Smooth muscle cell (in vitro differentiated cells): ENCODE measurements at regions not wholly inside any gene's neighbourhood (a gene's known extent, or its start where the extent isn't known, plus 50 kb on each side); places are given as distances from the start of the nearest gene placed in this dataset.
"Not testable (repeated sequence)": the region's sequence is repeated elsewhere in the genome, so short reads cannot be mapped to it uniquely, and the experiment has no call there.

Experiments
- DNase-seq: peaks from one replicate; lab custom pipeline; 2025; ENCODE audit not compliant: unreplicated experiment; lab: John Stamatoyannopoulos, UW
- H2AFZ ChIP-seq: fragments of 200-600 bp; sonication (generic); 2 replicates; pipeline ENCODE4 v1.6.0; 2016; ENCODE audit warnings: antibody characterized with exemption, low read depth, mild to moderate bottlenecking
- H3F3A ChIP-seq: fragments of 200-600 bp; sonication (generic); 2 replicates; pipeline ENCODE4 v1.6.0; 2017; ENCODE audit warnings: antibody characterized with exemption, low read depth
- H3K27ac ChIP-seq: fragments of 200-600 bp; sonication (generic); 2 replicates; pipeline ENCODE4 v1.5.1; 2016; ENCODE audit warnings: low read depth, mild to moderate bottlenecking
- H3K27me3 ChIP-seq: fragments of 200-600 bp; sonication (generic); 2 replicates; pipeline ENCODE4 v1.6.1; 2016; ENCODE audit warnings: low read depth, mild to moderate bottlenecking
- H3K36me3 ChIP-seq: fragments of 200-600 bp; sonication (generic); 2 replicates; pipeline ENCODE4 v1.5.1; 2016; ENCODE audit warnings: low read depth
- H3K4me1 ChIP-seq: fragments of 200-600 bp; sonication (generic); 2 replicates; pipeline ENCODE4 v1.5.1; 2016; ENCODE audit warnings: low read depth
- H3K4me2 ChIP-seq: fragments of 200-600 bp; sonication (generic); 2 replicates; pipeline ENCODE4 v1.6.0; 2016; ENCODE audit warnings: mild to moderate bottlenecking
- H3K4me3 ChIP-seq: fragments of 200-600 bp; sonication (generic); 2 replicates; pipeline ENCODE4 v1.5.1; 2016; ENCODE audit warnings: mild to moderate bottlenecking
- H3K79me2 ChIP-seq: fragments of 200-600 bp; sonication (generic); 2 replicates; pipeline ENCODE4 v1.6.0; 2016; ENCODE audit warnings: low read depth, mild to moderate bottlenecking
- H3K9ac ChIP-seq: fragments of 200-600 bp; sonication (generic); 2 replicates; pipeline ENCODE4 v1.6.0; 2016; ENCODE audit warnings: low read depth
- H3K9me3 ChIP-seq: fragments of 200-600 bp; sonication (generic); replicated peaks from 2 replicates; pipeline ENCODE4 v1.5.1; 2016; ENCODE audit warnings: low read depth
- H4K20me1 ChIP-seq: fragments of 200-600 bp; sonication (generic); 2 replicates; pipeline ENCODE4 v1.6.0; 2016; ENCODE audit warnings: low read depth
- WGBS: methylation state at CpG from one replicate; pipeline ENCODE4 v1.1.7; 2016; ENCODE audit warnings: low lambda C conversion rate; 5-methylcytosine and 5-hydroxymethylcytosine counted together
- TF ChIP-seq, protein P1 (sequence below): fragments of 200-600 bp; sonication (generic); IDR thresholded peaks from 2 replicates; pipeline ENCODE4 v1.5.1; 2017; ENCODE audit warnings: borderline replicate concordance, mild to moderate bottlenecking, antibody characterized with exemption; ENCODE audit not compliant: insufficient read depth, poor library complexity, severe bottlenecking

DNA sequence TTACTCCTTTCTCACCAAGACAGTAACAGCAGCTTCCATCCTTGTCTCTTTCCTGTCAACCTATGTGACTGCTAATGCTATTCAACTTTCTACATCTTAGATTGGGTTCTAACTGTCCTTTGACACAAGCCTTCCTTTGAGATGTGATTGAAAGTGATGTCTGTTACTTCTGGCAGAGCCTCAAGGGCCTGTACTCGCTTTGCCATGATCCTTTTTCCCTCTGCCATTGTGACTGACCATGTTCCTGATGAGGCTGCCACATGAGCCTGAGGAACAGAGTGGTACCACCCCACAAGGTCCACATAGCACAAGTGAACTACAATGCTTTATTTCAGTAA, 138.8 kb upstream of the RAB4A start:
- Histone ChIP-seq H3K4me1 (no peaks in the 10 kb centered on the region), H3K27me3 (peaks cover 5% of the 10 kb centered on the region), H4K20me1 (no peaks in the 10 kb centered on the region), H3K79me2 (no peaks in the 10 kb centered on the region), H3F3A (peaks cover 7% of the 10 kb centered on the region), H3K9me3 (no peaks in the 10 kb centered on the region), H3K36me3 (no peaks in the 10 kb centered on the region), H3K27ac (no peak overlapping the region), H3K9ac (no peak overlapping the region), H3K4me2 (no peak overlapping the region), H2AFZ (no peak overlapping the region), H3K4me3 (no peak overlapping the region)
- TF ChIP-seq, protein P1, sequence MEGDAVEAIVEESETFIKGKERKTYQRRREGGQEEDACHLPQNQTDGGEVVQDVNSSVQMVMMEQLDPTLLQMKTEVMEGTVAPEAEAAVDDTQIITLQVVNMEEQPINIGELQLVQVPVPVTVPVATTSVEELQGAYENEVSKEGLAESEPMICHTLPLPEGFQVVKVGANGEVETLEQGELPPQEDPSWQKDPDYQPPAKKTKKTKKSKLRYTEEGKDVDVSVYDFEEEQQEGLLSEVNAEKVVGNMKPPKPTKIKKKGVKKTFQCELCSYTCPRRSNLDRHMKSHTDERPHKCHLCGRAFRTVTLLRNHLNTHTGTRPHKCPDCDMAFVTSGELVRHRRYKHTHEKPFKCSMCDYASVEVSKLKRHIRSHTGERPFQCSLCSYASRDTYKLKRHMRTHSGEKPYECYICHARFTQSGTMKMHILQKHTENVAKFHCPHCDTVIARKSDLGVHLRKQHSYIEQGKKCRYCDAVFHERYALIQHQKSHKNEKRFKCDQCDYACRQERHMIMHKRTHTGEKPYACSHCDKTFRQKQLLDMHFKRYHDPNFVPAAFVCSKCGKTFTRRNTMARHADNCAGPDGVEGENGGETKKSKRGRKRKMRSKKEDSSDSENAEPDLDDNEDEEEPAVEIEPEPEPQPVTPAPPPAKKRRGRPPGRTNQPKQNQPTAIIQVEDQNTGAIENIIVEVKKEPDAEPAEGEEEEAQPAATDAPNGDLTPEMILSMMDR = no peak
- 100% methylated on average over 1 of the region's 1 CpG for WGBS
- no peak for DNase-seq

DNA sequence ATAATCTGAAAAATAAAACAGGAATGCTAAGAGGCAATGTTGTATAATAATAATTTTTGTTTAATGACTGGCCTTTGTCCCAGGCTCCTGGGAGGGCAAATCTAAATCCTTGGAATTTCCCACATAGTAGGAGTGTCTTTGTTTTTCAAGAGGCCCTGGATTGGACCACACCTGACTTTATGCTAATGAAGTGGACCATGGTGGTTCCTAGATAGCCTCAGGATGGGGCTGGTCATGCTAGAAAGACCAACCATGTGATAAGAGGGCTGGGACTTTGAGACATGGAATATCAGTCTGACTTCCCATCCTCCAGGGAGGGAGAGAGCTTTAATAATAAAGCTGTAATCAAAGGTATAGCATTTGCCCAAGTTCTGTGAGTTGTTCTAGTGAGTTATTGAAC, 138.2 kb upstream of the RAB4A start:
- H3K9me3 ChIP-seq = no peaks in the 10 kb centered on the region
- peaks cover 5% of the 10 kb centered on the region for H3F3A ChIP-seq
- no peak overlapping the region for H3K4me3 ChIP-seq
- no peak overlapping the region for H2AFZ ChIP-seq
- H3K27ac ChIP-seq = no peak overlapping the region
- no peaks in the 10 kb centered on the region for H3K36me3 ChIP-seq
- peaks cover 5% of the 10 kb centered on the region for H3K27me3 ChIP-seq
- TF ChIP-seq, protein P1 = no peak
- H3K4me2 ChIP-seq = no peak overlapping the region
- DNase-seq = no peak
- no peaks in the 10 kb centered on the region for H3K79me2 ChIP-seq
- H3K4me1 ChIP-seq = no peaks in the 10 kb centered on the region
- no peak overlapping the region for H3K9ac ChIP-seq
- H4K20me1 ChIP-seq = no peaks in the 10 kb centered on the region

DNA sequence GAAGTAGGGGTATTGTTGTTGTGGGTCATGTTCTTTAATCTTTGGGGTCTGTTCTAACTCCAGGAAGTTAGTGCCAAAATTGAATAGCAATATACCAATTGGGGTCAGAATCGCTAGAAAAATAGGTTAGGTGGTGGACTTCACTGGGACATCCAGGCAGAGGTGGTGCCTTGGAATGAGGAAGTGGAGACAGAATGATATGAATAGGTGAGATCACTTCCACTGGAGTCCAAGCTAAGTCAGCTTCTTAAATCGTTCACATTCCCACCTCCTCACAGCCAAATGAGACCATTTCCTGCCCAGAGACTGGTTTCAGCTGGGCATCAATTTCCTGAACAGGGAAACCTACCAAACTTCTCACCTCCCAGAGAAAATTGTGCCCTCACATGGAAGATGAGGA, 137.8 kb upstream of the RAB4A start:
- TF ChIP-seq, protein P1 = no peak
- H3K9ac ChIP-seq = no peak overlapping the region
- no peaks in the 10 kb centered on the region for H3K4me1 ChIP-seq
- peaks cover under 1% of the 10 kb centered on the region for H3F3A ChIP-seq
- 93% methylated on average over 2 of the region's 2 CpGs for WGBS
- H3K79me2 ChIP-seq = no peaks in the 10 kb centered on the region
- H2AFZ ChIP-seq = no peak overlapping the region
- no peaks in the 10 kb centered on the region for H4K20me1 ChIP-seq
- no peaks in the 10 kb centered on the region for H3K36me3 ChIP-seq
- no peak for DNase-seq
- H3K27ac ChIP-seq = no peak overlapping the region
- peaks cover 5% of the 10 kb centered on the region for H3K27me3 ChIP-seq
- no peak overlapping the region for H3K4me2 ChIP-seq
- H3K9me3 ChIP-seq = no peaks in the 10 kb centered on the region
- no peak overlapping the region for H3K4me3 ChIP-seq

DNA sequence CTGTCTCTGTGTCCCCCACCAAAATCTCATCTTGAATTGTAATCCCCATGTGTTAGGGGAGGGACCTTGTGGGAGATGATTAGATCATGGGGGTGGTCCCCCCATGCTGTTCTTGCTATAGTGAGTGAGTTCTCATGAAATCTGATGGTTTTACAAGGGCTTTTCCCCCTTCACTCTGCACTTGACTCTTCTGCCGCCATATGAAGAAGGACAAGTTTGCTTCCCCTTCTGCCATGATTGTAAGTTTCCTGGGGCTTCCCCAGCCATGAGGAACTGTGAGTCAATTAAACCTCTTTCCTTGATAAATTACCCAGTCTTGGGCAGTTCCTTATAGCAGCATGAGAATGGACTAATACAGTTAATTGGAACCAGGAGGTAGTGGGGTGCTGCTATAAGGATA, 137.1 kb upstream of the RAB4A start:
- H3K27ac ChIP-seq = no peak overlapping the region
- WGBS = 100% methylated on average over 1 of the region's 1 CpG
- H4K20me1 ChIP-seq = no peaks in the 10 kb centered on the region
- H3K4me2 ChIP-seq = no peak overlapping the region
- peaks cover 5% of the 10 kb centered on the region for H3K27me3 ChIP-seq
- H3K4me1 ChIP-seq = no peaks in the 10 kb centered on the region
- H3K4me3 ChIP-seq = no peak overlapping the region
- H3K9me3 ChIP-seq = no peaks in the 10 kb centered on the region
- no peak for DNase-seq
- H3K79me2 ChIP-seq = no peaks in the 10 kb centered on the region
- no peaks in the 10 kb centered on the region for H3F3A ChIP-seq
- no peak overlapping the region for H3K9ac ChIP-seq
- TF ChIP-seq, protein P1 = no peak
- no peaks in the 10 kb centered on the region for H3K36me3 ChIP-seq
- H2AFZ ChIP-seq = no peak overlapping the region

DNA sequence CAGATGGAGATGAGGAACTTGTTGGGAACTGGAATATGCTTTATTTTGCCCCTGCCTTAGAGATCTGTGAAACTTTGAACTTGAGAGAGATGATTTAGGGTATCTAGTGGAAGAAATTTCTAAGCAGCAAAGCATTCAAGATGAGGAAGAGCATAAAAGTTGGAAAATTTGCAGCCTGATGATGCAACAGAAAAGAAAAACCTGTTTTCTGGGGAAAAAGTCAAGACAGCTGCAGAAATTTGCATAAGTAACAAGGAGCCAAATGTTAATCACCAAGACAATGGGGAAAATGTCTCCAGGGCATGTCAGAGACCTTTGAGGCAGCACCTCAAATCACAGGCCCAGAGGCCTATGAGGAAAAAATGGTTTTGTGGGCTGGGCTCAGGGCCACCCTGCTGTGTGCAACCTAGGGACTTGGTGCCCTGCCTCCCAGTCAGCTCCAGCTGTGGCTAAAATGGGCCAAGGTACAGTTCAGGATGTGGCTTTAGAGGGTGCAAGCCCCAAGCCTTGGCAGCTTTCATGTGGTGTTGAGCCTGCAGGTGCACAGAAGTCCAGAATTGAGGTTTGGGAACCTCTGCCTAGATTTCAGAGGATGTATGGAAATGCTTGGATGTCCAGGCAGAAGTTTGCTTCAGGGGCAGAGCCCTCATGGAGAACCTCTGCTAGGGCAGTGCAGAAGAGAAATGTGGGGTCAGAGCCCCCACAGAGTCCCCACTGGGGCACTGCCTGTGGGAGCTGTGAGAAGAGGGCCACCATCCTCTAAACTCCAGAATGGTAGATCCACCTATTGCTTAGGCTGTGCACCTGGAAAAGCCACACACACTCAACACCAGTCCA, 136.3 kb upstream of the RAB4A start:
- not testable (repeated sequence) for H3K27ac ChIP-seq, H3K36me3 ChIP-seq

More for the DNA sequence above, 136.3 kb upstream of the RAB4A start:
- not testable (repeated sequence) for H4K20me1 ChIP-seq, H3K9ac ChIP-seq, DNase-seq, H3K79me2 ChIP-seq, H3K4me3 ChIP-seq, H3K4me2 ChIP-seq, H2AFZ ChIP-seq, H3F3A ChIP-seq, H3K27me3 ChIP-seq, H3K4me1 ChIP-seq, H3K9me3 ChIP-seq
